ENCODE measurements at regions not wholly inside any gene's neighbourhood (a gene's known extent, or its start where the extent isn't known, plus 50 kb on each side); places are given as distances from the start of the nearest gene placed in this dataset.

DNA sequence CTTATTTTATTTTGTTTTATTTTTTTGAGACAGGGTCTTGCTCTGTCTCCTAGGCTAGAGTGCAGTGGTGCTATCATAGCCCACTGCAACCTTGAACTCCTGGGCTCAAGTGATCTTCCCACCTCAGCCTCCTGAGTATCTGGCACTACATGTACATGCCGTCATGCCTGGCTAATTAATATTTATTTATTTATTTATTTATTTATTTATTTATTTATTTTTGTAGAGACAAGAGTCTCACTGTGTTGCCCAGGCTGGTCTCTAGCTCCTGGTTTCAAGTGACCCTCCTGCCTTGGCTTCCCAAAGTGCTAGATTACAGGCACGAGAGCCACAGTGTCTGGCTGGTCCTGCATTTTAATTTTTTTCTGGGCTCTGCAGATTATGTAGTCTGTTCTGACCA, 84.9 kb upstream of the BCOR start:
- TF ChIP-seq CTCF (IDR thresholded peaks at IDR 0.05) (no peak), POLR2A (IDR thresholded peaks at IDR 0.05) (no peak), POLR2AphosphoS5 (IDR thresholded peaks at IDR 0.05) (no peak)
